Activated CD4-positive, alpha-beta T cell treated with anti-CD3 and anti-CD28 coated beads, Interleukin-2, amount 50 U/mL, for 4 hours (primary cell): ENCODE measurements at regions not wholly inside any gene's neighbourhood (a gene's known extent, or its start where the extent isn't known, plus 50 kb on each side); places are given as distances from the start of the nearest gene placed in this dataset.
"Not testable (repeated sequence)": the region's sequence is repeated elsewhere in the genome, so short reads cannot be mapped to it uniquely, and the experiment has no call there.

Experiments
- DNase-seq, 2 experiments: peaks; one replicate each; pipeline ENCODE4 v3.0.0-alpha.2; 2020

DNA sequence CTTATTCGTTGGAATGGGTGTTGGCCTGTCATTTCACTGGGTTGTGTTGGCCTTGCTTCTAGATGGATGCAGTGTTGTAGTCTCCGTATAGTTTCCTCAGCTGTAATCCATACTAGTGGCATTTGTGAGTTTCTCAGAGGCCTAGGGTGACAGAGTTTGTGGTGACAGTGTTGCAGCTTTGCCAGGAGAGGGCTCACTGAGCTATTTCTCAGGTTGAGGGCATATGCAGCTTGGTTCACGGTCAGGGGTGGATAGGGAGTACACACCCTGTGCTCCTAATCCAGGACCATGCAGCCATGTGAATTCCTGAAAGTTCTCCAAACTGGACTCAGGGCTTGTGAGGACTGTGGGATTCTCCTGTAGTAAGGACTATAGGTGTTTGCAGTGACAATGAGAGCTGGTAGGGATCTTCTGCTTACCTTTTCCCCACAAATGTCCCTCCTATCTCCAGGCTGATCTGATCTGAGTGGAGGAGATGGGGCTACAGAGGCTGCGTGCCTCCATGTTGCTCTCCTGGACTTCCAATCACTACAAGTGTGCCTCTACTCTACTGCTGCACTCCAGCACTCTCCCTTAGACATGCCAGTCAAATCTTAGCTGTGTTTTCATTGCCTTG lies 229.0 kb downstream of the STK31 start:
- DNase-seq, result no peak

GRCh38 chr7:23939747-23940146 lies 229.7 kb downstream of the STK31 start:
- DNase-seq, result not testable (repeated sequence)

- no peak for DNase-seq
These were observed 231.5 kb downstream of the STK31 start for GRCh38 chr7:23941551-23941950.

- DNase-seq, result no peak
These were observed 232.0 kb downstream of the STK31 start for GRCh38 chr7:23942032-23942431.

DNA sequence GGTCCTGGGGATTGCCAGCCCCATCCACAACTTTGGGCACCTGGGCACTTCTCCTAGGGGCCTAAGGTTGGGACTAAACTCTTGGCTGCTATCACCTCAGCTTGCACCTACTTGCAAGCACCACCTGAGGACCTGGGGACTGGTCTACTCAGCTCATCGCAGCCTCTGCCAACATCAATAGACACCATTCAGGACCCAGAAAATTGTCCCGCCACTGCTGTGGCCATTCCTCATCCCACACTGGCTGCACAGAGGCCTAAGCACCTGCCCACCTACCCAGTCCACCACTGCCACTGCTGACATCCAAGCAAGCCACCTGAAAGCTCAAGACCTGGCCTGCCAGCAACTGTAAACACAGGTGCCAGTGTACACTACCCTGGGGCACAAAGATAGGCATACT lies 234.1 kb downstream of the STK31 start:
- DNase-seq, result no peak

DNA sequence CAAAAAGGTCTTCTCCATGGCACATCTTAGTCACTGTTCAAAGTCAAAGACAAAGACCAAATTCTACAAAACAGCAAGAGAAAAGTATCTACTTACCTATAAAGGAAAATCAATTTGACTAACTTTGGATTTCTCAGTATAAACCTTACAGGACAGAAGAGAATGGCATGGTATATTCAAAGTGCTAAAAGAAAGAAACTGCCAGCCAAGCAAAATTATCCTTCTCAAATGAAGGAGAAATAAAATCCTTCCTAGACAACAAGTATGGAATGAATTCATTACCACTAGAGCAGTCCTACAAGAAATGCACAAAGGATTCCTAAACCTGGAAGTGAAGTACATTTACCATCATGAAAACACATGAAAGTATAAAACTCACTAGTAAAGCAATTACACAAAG lies 235.5 kb downstream of the STK31 start:
- no peak for DNase-seq

DNA sequence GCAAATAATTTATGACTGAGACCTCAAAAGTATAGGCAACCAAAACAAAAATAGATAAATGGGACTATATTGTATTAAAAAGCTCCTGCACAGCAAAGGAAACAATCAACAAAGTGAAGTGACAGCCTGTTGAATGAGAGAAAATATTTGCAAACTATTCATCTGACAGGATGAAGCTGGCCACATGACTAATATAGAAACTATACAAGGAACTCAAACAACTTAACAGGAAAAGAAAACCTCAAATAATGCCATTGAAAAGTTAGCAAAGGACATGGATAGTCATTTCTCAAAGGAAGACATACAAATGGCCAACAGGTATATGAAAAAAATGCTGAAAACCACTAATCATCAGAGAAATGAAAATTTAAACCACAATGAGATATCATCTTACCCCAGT lies 245.1 kb downstream of the STK31 start:
- no peak for DNase-seq

DNA sequence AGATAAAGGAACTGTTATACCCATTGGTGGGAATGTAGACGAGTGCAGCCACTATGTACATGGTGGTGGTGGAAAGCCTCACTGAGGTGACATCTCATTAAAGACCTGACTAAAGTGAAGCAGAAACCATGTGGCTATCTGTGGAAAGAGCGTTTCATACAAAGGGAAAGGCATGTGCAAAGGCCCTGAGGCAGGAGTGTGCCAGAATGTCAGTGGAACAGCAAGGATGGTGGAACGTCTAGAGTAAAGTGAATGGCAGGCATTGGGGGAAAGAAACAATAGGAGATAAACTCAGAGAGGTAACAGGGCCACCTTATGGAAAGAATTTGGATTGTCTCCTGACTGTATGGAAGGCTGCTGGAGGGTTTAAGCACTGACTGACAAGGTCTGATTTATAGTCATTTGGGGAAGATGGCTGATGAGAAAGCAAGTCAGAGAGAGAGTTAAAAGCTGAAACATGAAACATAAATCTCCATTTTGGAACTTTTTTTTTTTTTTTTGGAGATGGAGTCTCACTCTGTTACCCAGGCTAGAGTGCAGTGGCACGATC lies 245.7 kb downstream of the STK31 start:
- DNase-seq, result no peak

- no peak for DNase-seq
These were observed 247.0 kb downstream of the STK31 start for GRCh38 chr7:23956772-23957576.

GRCh38 chr7:23959821-23960220 lies 249.8 kb downstream of the STK31 start:
- no peak for DNase-seq

DNA sequence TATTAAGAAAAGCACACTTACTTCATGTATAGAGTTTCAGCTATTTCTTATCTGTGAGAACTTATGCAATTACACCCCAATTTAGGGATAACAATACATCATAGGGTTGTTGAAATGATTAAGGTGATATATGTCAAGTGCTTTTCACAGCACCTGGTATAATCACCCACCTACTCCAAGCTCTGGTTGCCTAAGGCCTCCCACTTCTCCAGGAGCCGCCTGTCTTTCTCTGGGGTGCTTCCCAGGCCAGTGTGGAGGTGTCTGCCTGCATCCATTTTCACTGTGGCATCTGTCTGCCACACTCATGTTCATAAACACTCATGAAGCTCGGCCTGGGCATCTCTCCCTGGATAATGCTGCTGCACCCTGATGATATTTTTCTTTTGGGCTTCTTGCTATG lies 250.3 kb downstream of the STK31 start:
- DNase-seq, result no peak

- DNase-seq, result no peak
These were observed 253.6 kb downstream of the STK31 start for GRCh38 chr7:23963461-23964165.

DNA sequence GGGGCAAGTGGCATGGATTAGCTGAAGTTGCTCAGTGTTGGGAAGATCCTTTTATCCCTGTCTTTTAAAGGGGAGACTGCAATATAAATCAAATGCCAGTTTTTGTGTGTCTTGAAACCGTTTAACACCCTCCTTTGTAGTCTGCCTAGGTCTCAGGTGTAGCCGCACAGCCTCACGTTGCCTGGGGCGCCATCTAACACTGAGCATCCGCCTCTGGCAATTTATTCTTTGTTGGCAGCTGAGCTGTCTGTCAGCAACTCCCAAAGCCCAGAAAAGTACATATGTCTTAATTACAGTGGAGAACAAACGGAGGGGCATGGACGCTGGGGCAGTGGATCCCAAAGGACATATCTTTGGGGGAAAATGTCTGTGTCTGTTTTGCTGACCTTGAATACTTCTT lies 254.7 kb downstream of the STK31 start:
- no peak for DNase-seq

DNA sequence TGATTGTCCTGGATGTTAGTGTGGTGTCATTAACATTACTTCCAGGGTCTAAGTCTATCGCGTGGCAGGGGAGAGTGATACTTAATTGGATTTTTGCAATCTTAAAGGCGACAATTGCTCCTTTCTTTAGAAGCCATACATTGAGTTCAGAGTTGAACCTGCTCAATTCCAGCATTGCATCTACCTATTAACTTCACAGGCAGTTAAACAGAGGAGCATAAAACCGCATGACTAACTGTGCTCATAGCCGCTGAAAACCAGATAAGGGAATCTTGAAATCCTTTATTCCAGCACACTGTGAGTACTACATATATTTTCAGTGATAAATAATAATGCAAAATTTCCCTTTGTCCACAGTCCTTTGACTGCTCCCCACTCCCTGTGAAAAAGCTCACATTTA lies 255.3 kb downstream of the STK31 start:
- DNase-seq, result no peak

DNA sequence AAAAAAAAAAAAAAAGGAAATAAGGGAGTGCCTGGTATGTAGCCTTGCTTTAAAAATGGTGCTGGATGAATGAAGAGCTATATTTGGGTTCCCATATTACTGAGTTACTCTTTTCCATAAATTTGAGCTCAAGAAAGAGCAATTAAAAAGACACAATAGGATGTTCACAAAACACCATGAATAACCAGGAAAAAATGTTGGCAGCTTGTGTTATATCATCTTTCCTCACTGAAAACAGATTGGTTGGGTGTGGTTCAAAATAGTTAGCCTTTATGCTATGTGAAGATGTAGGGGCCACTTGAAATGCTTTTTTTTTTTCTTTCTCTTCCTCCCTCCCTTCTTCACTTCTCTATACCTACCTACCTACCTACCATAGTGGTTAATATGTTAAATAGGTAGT lies 256.9 kb downstream of the STK31 start:
- no peak for DNase-seq

DNA sequence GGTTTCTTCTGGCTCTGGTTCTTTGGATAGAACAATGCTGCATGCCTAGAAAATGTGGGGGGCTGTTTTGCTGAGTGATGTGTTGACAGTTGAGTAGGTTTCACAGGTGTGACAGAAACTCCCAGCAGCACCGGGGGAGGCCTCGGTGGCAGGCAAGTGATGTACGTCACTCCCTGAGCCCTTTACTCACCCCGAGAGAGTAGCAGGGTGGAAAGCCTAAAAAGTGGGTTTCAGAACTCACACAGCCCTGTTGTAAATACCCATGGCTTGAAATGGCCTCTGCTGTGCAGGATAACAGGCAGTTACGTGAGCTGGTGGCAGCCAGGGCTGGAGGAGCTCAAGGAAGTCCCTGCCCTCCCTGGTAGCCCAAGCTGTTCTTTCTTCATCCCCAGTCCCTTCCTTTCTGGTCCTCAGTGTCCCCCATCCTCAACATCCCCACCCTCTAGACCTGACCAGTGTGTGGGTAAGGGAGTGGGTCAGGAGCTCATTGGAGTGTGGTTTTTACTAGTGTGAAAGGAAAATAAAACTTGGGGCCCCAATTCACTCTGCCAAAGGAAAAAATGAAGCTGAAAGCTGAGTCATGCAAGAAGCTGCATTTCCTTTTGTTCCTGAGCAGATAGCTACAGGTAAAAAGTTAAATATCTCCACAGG lies 258.1 kb downstream of the STK31 start:
- DNase-seq, result no peak

- DNase-seq, result no peak
These were observed 258.8 kb downstream of the STK31 start for GRCh38 chr7:23968791-23969190.

GRCh38 chr7:23969443-23969842 lies 259.4 kb downstream of the STK31 start:
- no peak for DNase-seq

- no peak for DNase-seq
These were observed 260.2 kb downstream of the STK31 start for GRCh38 chr7:23970193-23970592.

DNA sequence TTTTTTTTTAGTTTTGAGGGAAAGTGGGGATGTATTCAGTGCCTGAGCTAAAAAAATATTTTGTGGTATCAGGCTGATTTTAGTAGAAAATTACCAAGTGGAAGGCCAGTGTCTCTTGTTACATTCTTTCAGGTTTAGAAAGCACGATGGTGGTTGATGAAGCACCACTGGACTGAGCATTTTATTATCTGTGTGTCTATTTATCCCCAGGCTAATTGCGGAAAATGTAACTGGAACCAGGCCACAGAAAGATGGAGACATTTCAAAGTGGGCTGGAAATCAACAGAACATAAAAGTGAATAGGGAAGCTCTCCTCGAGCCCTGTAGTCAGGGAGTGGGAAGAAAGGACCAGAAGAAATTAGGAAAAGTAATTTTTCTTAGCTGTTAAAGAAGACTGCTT lies 261.0 kb downstream of the STK31 start:
- no peak for DNase-seq

DNA sequence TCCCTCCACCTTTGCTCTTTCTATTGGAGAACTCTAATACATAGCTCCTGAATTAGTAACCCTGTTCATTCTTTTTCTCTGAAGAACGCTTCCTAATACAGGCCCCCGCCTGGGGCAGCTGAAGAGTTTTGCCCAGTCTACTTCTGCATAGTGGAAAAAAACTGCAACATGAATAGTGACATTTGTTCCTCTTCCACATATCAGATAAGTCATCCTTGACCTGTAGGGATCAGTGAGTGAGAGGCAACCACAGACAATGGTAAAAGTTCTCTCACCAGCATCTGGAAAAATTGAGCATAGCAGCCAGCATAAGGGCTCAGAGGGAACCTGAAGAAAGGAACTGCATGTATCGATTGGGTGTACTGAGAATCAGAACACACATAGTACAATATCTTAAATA lies 262.0 kb downstream of the STK31 start:
- no peak for DNase-seq

- no peak for DNase-seq
These were observed 263.2 kb downstream of the STK31 start for GRCh38 chr7:23973264-23973663.

GRCh38 chr7:23980081-23980480 lies 270.1 kb downstream of the STK31 start:
- DNase-seq, result no peak
